ENCODE measurements at regions not wholly inside any gene's neighbourhood (a gene's known extent, or its start where the extent isn't known, plus 50 kb on each side); places are given as distances from the start of the nearest gene placed in this dataset.

DNA sequence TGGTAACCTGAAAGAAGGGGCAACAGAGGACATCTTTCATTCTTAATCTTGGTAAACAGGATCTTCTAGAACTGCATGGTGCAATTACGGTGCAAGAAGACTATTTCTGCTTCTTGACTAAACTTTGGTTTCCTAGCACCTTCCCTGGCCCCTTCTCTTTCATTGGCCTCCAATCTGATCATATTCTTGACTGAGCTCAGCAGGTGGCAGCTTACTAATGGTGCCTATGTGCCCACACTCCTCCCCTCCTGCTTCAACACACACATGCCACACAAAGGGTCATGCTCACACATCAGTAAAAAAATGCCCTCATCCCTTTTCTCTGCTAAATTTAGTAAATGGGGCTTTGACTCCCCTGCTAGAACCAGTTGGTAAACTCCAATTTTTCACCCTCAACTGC, 400.5 kb upstream of the MAOA start:
- Mint-ChIP-seq H3K9me3 (ENCODE audit: low read depth) (peaks cover 20% of the 10 kb centered on the region), H3K27ac (ENCODE audit: unreplicated experiment) (no peak overlapping the region), H3K4me3 (ENCODE audit: unreplicated experiment) (no peak overlapping the region), H3K27me3 (ENCODE audit: low read depth) (no peaks in the 10 kb centered on the region), H3K4me1 (ENCODE audit: low read depth) (no peaks in the 10 kb centered on the region), H3K36me3 (ENCODE audit: low read depth) (no peaks in the 10 kb centered on the region)
- DNase-seq (ENCODE audit: low spot score), result no peak
- TF ChIP-seq, protein P1, sequence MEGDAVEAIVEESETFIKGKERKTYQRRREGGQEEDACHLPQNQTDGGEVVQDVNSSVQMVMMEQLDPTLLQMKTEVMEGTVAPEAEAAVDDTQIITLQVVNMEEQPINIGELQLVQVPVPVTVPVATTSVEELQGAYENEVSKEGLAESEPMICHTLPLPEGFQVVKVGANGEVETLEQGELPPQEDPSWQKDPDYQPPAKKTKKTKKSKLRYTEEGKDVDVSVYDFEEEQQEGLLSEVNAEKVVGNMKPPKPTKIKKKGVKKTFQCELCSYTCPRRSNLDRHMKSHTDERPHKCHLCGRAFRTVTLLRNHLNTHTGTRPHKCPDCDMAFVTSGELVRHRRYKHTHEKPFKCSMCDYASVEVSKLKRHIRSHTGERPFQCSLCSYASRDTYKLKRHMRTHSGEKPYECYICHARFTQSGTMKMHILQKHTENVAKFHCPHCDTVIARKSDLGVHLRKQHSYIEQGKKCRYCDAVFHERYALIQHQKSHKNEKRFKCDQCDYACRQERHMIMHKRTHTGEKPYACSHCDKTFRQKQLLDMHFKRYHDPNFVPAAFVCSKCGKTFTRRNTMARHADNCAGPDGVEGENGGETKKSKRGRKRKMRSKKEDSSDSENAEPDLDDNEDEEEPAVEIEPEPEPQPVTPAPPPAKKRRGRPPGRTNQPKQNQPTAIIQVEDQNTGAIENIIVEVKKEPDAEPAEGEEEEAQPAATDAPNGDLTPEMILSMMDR (IDR thresholded peaks at IDR 0.05), result no peak

GRCh38 chrX:43266487-43266886, 389.6 kb upstream of the MAOA start:
- no peaks in the 10 kb centered on the region for H3K36me3 Mint-ChIP-seq (ENCODE audit: low read depth)
- peaks cover 30% of the 10 kb centered on the region for H3K9me3 Mint-ChIP-seq (ENCODE audit: low read depth)
- no peak overlapping the region for H3K27ac Mint-ChIP-seq (ENCODE audit: unreplicated experiment)
- TF ChIP-seq, protein P1 (IDR thresholded peaks at IDR 0.05), result no peak
- DNase-seq (ENCODE audit: low spot score), result no peak
- no peak overlapping the region for H3K4me3 Mint-ChIP-seq (ENCODE audit: unreplicated experiment)
- no peaks in the 10 kb centered on the region for H3K4me1 Mint-ChIP-seq (ENCODE audit: low read depth)
- no peaks in the 10 kb centered on the region for H3K27me3 Mint-ChIP-seq (ENCODE audit: low read depth)

DNA sequence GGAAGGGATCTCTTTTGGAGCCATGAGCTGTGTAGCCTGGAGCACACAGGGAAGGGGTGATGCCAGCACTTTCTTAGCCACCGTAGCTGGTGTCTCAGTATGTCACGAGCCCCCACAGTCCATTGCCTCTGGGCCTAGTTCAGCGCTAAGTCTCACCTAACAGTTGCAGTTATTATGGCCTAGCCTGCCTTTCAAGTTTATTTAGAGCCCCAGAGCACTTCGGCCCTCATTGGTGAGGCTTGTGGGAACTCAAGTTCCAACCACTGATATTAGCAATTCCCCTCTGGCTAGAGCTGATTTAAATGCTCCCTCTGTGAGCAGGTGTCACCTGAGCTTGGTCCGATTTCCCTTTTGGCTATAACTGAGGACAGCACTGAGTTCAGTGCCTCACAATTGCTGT, 388.4 kb upstream of the MAOA start:
- TF ChIP-seq, protein P1 (IDR thresholded peaks at IDR 0.05), result no peak
- H3K27me3 Mint-ChIP-seq (ENCODE audit: low read depth), result no peaks in the 10 kb centered on the region
- peaks cover 24% of the 10 kb centered on the region for H3K9me3 Mint-ChIP-seq (ENCODE audit: low read depth)
- H3K27ac Mint-ChIP-seq (ENCODE audit: unreplicated experiment), result no peak overlapping the region
- no peak for DNase-seq (ENCODE audit: low spot score)
- no peaks in the 10 kb centered on the region for H3K4me1 Mint-ChIP-seq (ENCODE audit: low read depth)
- H3K36me3 Mint-ChIP-seq (ENCODE audit: low read depth), result no peaks in the 10 kb centered on the region
- H3K4me3 Mint-ChIP-seq (ENCODE audit: unreplicated experiment), result no peak overlapping the region

DNA sequence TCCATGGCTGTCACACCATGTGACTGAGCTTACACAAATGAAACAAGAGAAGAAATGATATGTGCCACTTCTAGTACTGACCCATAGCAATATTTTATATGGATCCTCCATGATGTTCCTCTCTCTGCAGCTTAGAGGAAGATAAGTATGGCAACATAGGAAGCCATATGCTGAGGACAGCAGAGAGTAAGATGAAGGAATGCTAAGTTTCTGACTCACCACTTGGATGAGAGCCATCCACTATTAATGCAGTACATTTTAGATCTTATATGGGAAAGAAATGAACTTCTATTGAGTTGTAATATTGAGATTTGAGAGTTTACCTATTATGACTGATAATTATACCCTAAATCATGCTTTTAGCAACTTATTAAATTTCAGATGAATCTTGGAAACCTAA, 386.9 kb upstream of the MAOA start:
- Mint-ChIP-seq H3K27me3 (ENCODE audit: low read depth) (no peaks in the 10 kb centered on the region), H3K4me1 (ENCODE audit: low read depth) (no peaks in the 10 kb centered on the region), H3K36me3 (ENCODE audit: low read depth) (no peaks in the 10 kb centered on the region), H3K9me3 (ENCODE audit: low read depth) (peaks cover 25% of the 10 kb centered on the region), H3K27ac (ENCODE audit: unreplicated experiment) (no peak overlapping the region), H3K4me3 (ENCODE audit: unreplicated experiment) (no peak overlapping the region)
- TF ChIP-seq, protein P1 (IDR thresholded peaks at IDR 0.05), result no peak
- no peak for DNase-seq (ENCODE audit: low spot score)

GRCh38 chrX:43277879-43278278, 378.2 kb upstream of the MAOA start:
- Mint-ChIP-seq H3K36me3 (ENCODE audit: low read depth) (no peaks in the 10 kb centered on the region), H3K4me1 (ENCODE audit: low read depth) (no peaks in the 10 kb centered on the region), H3K27me3 (ENCODE audit: low read depth) (no peaks in the 10 kb centered on the region), H3K9me3 (ENCODE audit: low read depth) (peaks cover 32% of the 10 kb centered on the region), H3K4me3 (ENCODE audit: unreplicated experiment) (no peak overlapping the region), H3K27ac (ENCODE audit: unreplicated experiment) (no peak overlapping the region)
- DNase-seq (ENCODE audit: low spot score), result peak; percentile 79
- TF ChIP-seq, protein P1 (IDR thresholded peaks at IDR 0.05), result no peak

All from chondrocyte (in vitro differentiated cells).